Naive B cell (primary cell): ENCODE measurements at regions not wholly inside any gene's neighbourhood (a gene's known extent, or its start where the extent isn't known, plus 50 kb on each side); places are given as distances from the start of the nearest gene placed in this dataset.

ENCODE experiments used
- ATAC-seq, 2 donors: fragments of 150-1000 bp; cut with Tn5 transposase; 2 replicates each; pipeline ENCODE4 v1.10.0; 2021; ENCODE audit warnings: low read depth in 2 of 2, mild to moderate bottlenecking in 2 of 2, moderate library complexity in 2 of 2
- DNase-seq: peaks from one replicate; pipeline ENCODE4 v3.0.0; 2022
- H3K27ac Mint-ChIP-seq, 6 donors: one replicate each; pipeline ENCODE4 v1.8.0; 2020 to 2022; ENCODE audit warnings: mild to moderate bottlenecking in 6 of 6, mixed read lengths in 6 of 6, moderate library complexity in 5 of 6, inconsistent platforms in 2 of 6
- H3K27me3 Mint-ChIP-seq, 3 donors: one replicate each; pipeline ENCODE4 v1.8.0; 2021 to 2022; ENCODE audit warnings: mixed read lengths in 3 of 3, mild to moderate bottlenecking in 1 of 3
- H3K36me3 Mint-ChIP-seq, 2 donors: one replicate each; pipeline ENCODE4 v1.8.0; 2020 to 2022; ENCODE audit warnings: mixed read lengths in 2 of 2, inconsistent platforms in 1 of 2, mild to moderate bottlenecking in 1 of 2
- H3K4me1 Mint-ChIP-seq, 3 donors: one replicate each; pipeline ENCODE4 v1.8.0; 2020 to 2022; ENCODE audit warnings: mixed read lengths in 3 of 3, inconsistent platforms in 1 of 3, mild to moderate bottlenecking in 1 of 3, moderate library complexity in 1 of 3
- H3K4me3 Mint-ChIP-seq, 8 donors: one replicate each; pipeline ENCODE4 v1.8.0; 2020 to 2022; ENCODE audit warnings: mild to moderate bottlenecking in 8 of 8, mixed read lengths in 8 of 8, moderate library complexity in 8 of 8, inconsistent platforms in 2 of 8
- H3K9me3 Mint-ChIP-seq, 7 donors: one replicate each; pipeline ENCODE4 v1.8.0; 2020 to 2022; ENCODE audit warnings: mixed read lengths in 7 of 7, mild to moderate bottlenecking in 5 of 7, inconsistent platforms in 2 of 7, moderate library complexity in 1 of 7

DNA sequence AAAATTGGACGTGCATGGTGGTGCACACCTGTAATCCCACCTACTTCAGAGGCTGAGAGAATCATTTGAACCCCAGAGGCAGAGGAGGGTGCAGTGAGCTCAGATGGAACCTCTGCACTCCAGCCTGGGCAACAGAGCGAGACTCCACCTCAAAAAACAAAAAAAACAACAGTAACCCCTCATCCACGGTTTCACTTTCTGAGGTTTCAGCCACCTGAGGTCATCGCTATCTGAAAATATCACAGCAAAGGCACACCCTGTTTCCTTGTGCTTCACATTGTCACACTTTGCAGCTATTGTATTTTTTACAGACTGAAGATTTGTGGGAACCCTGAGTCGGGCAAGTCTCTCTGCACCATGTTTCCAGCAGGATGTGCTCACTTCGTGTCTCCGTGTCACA is 54.1 kb upstream of the FOXQ1 start:
- Mint-ChIP-seq H3K27ac (no peak overlapping the region), H3K36me3 (no peaks in the 10 kb centered on the region), H3K9me3 (no peaks in the 10 kb centered on the region), H3K4me3 (no peak overlapping the region), H3K27me3 (peaks cover 22 to 34% (median 26%) of the 10 kb centered on the region in 3 donors), H3K4me1 (no peaks in the 10 kb centered on the region)
- DNase-seq (no peak), ATAC-seq (no peak)

DNA sequence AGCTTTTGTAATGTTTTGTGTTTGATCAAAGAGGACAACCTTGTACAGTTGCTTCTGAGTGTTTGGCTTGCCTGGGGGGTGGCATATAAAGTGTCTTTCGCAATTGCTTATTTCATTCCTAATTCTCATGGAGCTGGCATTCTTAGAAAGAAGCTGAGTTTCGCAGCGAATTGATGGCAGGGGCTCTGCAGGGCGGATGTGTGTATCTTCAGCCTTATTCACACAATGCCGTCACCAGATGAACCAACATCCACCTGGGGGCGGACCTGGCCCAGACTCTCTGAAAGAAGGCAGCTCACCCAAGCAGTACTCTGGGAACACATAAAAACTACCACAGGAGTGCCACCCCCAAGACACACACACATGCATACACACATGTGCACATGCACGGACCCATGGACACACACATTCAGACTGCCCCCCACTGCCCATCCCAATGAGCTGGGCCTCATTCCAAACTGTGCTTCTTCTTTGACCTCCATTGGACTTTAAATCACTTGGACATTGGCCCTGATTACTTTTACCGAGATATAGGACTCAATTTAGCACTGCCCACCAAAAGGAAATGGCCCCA is 55.4 kb upstream of the FOXQ1 start:
- no peaks in the 10 kb centered on the region for H3K9me3 Mint-ChIP-seq
- H3K27me3 Mint-ChIP-seq: peaks cover 22 to 34% (median 22%) of the 10 kb centered on the region in 3 donors
- no peaks in the 10 kb centered on the region for H3K36me3 Mint-ChIP-seq
- no peak overlapping the region for H3K27ac Mint-ChIP-seq
- DNase-seq (no peak), ATAC-seq (no peak)
- H3K4me1 Mint-ChIP-seq: no peaks in the 10 kb centered on the region
- no peak overlapping the region for H3K4me3 Mint-ChIP-seq

GRCh38 chr6:1255636-1256365 is 56.1 kb upstream of the FOXQ1 start:
- H3K9me3 Mint-ChIP-seq: no peaks in the 10 kb centered on the region
- H3K27ac Mint-ChIP-seq: no peak overlapping the region
- H3K4me1 Mint-ChIP-seq: no peaks in the 10 kb centered on the region
- no peak for DNase-seq
- no peak overlapping the region for H3K4me3 Mint-ChIP-seq
- no peaks in the 10 kb centered on the region for H3K36me3 Mint-ChIP-seq
- no peak for ATAC-seq
- H3K27me3 Mint-ChIP-seq: peaks cover 22 to 34% (median 24%) of the 10 kb centered on the region in 3 donors

DNA sequence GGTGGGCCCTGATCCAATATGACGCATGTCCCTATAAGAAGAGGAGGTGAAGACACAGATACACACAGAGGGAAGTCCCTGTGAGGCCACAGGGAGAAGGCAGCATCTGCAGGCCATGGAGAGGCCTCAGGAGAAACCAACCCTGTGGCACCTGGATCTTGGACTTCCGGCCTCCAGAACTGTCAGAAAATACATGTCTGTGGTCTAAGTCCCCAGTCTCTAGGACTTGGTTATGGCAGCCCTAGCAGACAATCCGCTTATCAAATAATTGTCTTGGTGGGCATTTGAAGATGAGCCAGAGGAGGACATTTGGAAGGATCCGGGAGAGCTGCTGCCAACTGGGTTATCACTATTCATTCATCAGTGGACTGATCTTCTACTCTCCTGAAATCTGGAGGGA is 57.6 kb upstream of the FOXQ1 start:
- H3K36me3 Mint-ChIP-seq: no peaks in the 10 kb centered on the region
- H3K9me3 Mint-ChIP-seq: peaks cover 0 to 3% (median 0%) of the 10 kb centered on the region in 7 donors
- no peaks in the 10 kb centered on the region for H3K4me1 Mint-ChIP-seq
- ATAC-seq (no peak), DNase-seq (no peak)
- no peak overlapping the region for H3K27ac Mint-ChIP-seq
- no peak overlapping the region for H3K4me3 Mint-ChIP-seq
- peaks cover 22 to 37% (median 27%) of the 10 kb centered on the region in 3 donors for H3K27me3 Mint-ChIP-seq

DNA sequence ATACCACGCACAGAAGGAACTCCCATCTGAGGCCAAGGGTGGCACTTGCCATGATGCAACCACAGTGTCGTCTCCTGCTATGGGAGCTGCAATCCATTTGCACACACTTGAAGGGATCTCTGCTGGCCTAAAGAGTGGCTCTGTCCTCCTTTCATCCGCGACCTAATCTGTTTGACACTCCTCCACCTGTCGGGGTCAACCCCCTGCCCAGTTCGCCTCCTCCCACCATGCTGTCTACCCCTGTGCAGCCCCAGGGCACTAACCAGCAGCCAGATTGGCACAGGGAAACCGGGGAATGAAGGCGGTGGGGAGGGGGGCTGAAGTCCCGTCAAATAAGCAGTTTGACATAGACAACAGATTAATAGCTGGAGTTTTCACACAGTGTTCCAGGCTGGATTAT is 58.1 kb upstream of the FOXQ1 start:
- DNase-seq (no peak), ATAC-seq (no peak)
- Mint-ChIP-seq H3K4me1 (no peaks in the 10 kb centered on the region), H3K27ac (no peak overlapping the region), H3K4me3 (no peak overlapping the region), H3K27me3 (peaks cover 22 to 38% (median 27%) of the 10 kb centered on the region in 3 donors), H3K9me3 (peaks cover 0 to 3% (median 0%) of the 10 kb centered on the region in 7 donors), H3K36me3 (no peaks in the 10 kb centered on the region)

DNA sequence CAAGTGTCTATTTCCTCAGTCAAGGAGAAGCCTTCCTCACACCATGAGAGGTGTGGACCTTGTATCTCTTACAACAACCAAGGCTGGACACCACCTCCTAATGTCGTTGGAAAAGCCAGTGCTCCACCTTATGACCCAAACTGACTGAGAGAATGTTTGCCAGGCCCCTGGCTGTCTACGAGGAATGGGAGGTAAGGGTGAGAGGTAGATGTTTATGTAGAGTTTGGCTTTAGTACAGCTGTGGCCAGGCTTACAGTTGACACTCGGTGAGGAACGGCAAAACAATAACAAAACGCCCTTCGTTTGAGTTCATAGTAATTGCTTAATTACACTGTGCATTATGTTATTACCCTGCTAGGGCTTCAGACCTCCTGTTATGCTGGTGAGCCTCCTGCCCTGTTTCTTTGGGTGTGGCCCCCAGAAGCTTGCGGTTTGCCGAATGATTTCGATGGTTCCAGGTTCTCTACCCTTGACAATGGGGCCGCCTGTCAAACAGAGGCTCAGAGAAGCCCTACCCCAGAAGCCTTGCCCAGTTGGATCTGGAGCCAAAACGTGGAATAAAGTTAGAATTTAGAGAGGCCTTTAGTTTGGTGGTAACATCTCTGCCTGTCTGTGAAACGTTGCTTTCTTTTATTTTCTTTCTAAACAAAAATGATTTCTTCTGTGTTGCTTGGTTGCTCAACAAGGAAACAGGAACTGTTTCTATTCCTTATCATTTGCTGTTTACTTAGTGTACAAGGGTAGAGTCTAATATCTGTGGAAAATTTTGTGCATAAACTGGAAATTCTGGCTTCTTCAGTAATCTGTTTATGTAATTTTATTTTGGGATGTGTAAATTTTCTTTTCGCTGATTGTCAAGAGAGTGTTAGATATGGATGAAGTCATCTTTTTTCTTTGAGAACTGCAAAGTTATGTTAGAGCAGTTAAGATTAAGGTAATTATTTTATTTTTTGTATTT is 60.4 kb upstream of the FOXQ1 start:
- Mint-ChIP-seq H3K27me3 (peaks cover 14 to 41% (median 19%) of the 10 kb centered on the region in 3 donors), H3K9me3 (peaks cover 0 to 3% (median 0%) of the 10 kb centered on the region in 7 donors), H3K4me3 (no peak overlapping the region), H3K36me3 (no peaks in the 10 kb centered on the region), H3K4me1 (no peaks in the 10 kb centered on the region), H3K27ac (peak overlapping the region in 1 of 6 donors; percentile 24)
- ATAC-seq (no peak), DNase-seq (no peak)

GRCh38 chr6:1250489-1251197 is 61.3 kb upstream of the FOXQ1 start:
- Mint-ChIP-seq H3K27me3 (peaks cover 10 to 42% (median 14%) of the 10 kb centered on the region in 3 donors), H3K4me1 (no peaks in the 10 kb centered on the region), H3K36me3 (no peaks in the 10 kb centered on the region), H3K27ac (peak overlapping the region in 1 of 6 donors; percentile 11), H3K4me3 (no peak overlapping the region), H3K9me3 (peaks cover 0 to 4% (median 0%) of the 10 kb centered on the region in 7 donors)
- ATAC-seq (no peak), DNase-seq (no peak)

DNA sequence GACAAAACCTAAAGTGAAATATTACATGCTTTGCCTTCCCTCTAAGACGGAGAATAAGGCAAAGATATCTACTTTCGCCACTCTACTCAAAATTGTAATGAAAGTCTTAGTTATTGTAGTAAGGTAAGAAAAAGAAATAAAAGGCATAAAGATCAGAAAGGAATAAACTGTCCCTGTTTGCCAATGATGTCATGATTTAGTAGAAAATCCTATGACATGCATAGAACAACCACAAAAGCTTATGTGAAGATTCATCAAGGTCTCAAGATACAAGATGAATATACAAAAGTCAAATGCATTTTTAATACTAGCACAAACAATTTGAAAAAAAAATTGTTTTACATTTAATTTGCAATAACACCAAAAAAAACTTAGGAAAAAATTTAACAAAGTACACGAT is 64.0 kb upstream of the FOXQ1 start:
- DNase-seq (no peak), ATAC-seq (no peak)
- H3K36me3 Mint-ChIP-seq: no peaks in the 10 kb centered on the region
- peaks cover 5 to 33% (median 20%) of the 10 kb centered on the region in 3 donors for H3K27me3 Mint-ChIP-seq
- no peaks in the 10 kb centered on the region for H3K4me1 Mint-ChIP-seq
- no peak overlapping the region for H3K4me3 Mint-ChIP-seq
- no peak overlapping the region for H3K27ac Mint-ChIP-seq
- H3K9me3 Mint-ChIP-seq: peaks cover 0 to 4% (median 2%) of the 10 kb centered on the region in 7 donors

DNA sequence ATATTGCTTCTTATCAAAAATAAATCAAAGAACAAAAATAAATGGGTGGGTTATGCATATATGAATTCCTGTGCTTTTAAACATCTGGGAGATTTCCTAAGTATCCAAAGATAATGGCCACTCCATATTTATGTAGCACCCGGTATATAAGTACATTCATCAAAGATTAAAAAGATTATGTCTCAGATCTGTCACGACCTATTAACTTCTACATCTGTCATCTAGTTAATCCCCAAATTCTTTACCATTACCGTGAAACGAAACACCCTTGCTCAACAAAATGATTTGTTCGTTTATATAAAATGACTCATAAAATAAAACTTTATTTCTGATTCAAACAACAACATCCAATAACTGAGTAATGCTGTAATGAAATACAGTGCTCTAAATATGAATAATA is 64.8 kb upstream of the FOXQ1 start:
- no peak for ATAC-seq
- DNase-seq: no peak
- Mint-ChIP-seq H3K36me3 (no peaks in the 10 kb centered on the region), H3K4me1 (no peaks in the 10 kb centered on the region), H3K27me3 (peaks cover 6 to 34% (median 22%) of the 10 kb centered on the region in 3 donors), H3K4me3 (no peak overlapping the region), H3K27ac (no peak overlapping the region), H3K9me3 (peaks cover 0 to 4% (median 2%) of the 10 kb centered on the region in 7 donors)

DNA sequence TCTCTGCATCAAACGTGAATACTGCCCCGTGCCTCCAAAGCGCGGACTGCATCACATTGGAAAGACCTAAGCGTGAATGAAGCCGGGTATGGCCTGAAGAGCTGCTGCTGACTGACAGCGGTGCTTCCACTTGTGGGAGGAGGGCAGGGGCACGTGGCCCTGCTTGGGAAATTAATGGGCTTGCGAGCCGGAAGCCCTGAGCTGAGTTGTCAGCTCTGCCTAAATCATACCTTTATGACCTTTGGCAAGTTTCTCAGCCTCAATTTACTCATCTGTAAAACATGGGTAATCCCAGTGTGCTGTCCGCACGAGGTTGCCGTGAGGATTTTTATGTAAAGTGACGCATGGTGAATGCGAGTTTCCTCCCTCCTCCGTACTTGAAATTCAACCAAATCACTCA is 67.0 kb upstream of the FOXQ1 start:
- peaks cover 12 to 40% (median 27%) of the 10 kb centered on the region in 3 donors for H3K27me3 Mint-ChIP-seq
- no peaks in the 10 kb centered on the region for H3K4me1 Mint-ChIP-seq
- no peak overlapping the region for H3K4me3 Mint-ChIP-seq
- H3K9me3 Mint-ChIP-seq: peaks cover 0 to 4% (median 2%) of the 10 kb centered on the region in 7 donors
- no peak overlapping the region for H3K27ac Mint-ChIP-seq
- H3K36me3 Mint-ChIP-seq: no peaks in the 10 kb centered on the region
- ATAC-seq: no peak
- DNase-seq: no peak

DNA sequence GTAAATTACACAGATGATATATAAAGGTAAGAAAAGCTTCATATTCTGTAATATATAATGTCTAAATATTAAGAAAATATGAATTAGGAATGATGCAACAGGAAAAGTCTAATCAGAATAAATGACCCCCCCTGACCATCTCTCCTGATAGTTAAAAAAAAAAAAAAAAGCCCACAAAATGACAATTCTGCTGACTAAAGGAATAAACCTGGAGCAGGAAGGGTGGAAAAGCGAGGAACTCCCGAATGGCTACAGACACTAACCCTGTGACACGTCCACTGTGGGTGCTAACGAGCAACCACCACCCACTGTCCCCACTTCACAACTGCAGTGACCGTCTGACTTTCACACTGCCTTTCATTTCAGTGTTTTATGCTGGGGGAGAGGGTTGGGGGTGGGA is 67.6 kb upstream of the FOXQ1 start:
- Mint-ChIP-seq H3K27me3 (peaks cover 12 to 37% (median 27%) of the 10 kb centered on the region in 3 donors), H3K4me1 (no peaks in the 10 kb centered on the region), H3K36me3 (no peaks in the 10 kb centered on the region), H3K27ac (no peak overlapping the region), H3K9me3 (peaks cover 0 to 4% (median 0%) of the 10 kb centered on the region in 7 donors), H3K4me3 (no peak overlapping the region)
- no peak for DNase-seq
- ATAC-seq: no peak

- H3K36me3 Mint-ChIP-seq: no peaks in the 10 kb centered on the region
- H3K27ac Mint-ChIP-seq: no peak overlapping the region
- ATAC-seq (no peak), DNase-seq (no peak)
- no peaks in the 10 kb centered on the region for H3K4me1 Mint-ChIP-seq
- H3K9me3 Mint-ChIP-seq: peaks cover 0 to 4% (median 2%) of the 10 kb centered on the region in 7 donors
- H3K27me3 Mint-ChIP-seq: peaks cover 31 to 41% (median 32%) of the 10 kb centered on the region in 3 donors
- no peak overlapping the region for H3K4me3 Mint-ChIP-seq
These were observed 69.5 kb upstream of the FOXQ1 start for GRCh38 chr6:1242446-1242845.

DNA sequence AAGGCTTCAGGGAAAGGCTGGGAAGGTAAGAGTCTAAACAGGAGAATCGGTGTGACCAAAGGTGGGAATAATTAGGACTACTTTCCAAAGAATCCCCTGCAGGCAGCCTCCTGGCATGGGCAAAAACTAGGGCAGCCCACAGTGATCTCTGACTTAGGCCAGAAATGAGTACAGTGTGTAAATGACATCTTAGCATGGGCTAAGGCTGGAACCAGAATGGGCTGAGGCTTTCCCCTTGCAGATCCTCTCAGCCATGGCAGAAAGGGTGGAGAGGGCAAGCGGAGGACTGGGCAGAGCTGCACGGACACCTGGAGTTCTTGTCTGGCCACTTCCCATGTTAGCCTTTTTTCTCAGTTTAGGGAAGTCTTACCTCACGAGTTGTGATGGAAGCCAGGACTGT is 69.9 kb upstream of the FOXQ1 start:
- no peak overlapping the region for H3K4me3 Mint-ChIP-seq
- no peaks in the 10 kb centered on the region for H3K36me3 Mint-ChIP-seq
- H3K4me1 Mint-ChIP-seq: no peaks in the 10 kb centered on the region
- H3K27ac Mint-ChIP-seq: no peak overlapping the region
- peaks cover 31 to 42% (median 33%) of the 10 kb centered on the region in 3 donors for H3K27me3 Mint-ChIP-seq
- no peak for DNase-seq
- H3K9me3 Mint-ChIP-seq: peaks cover 0 to 4% (median 2%) of the 10 kb centered on the region in 7 donors
- ATAC-seq: no peak
